ENCODE measurements at regions not wholly inside any gene's neighbourhood (a gene's known extent, or its start where the extent isn't known, plus 50 kb on each side); places are given as distances from the start of the nearest gene placed in this dataset.

DNA sequence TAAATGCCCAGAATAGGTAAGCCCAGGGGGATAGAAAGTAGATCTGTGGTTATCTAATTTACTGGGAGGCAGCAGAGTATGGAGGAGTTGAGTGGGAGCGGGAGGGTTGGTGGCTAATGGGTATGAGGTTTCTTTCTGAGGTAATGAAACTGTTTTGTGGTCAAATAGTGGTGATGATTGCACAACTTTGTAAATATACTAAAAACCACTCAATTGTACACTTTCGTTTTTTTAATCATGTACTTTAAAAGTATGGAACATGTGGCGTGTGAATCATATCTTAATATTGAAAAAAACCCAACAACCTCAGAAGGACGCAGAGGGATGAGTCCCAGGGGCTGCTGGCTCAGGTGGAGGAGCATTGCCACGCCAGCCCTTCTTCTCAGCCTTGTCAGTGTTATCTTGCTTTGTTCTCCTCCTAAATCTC is 118.1 kb downstream of the WDR11 start:
- no peak overlapping the region for H3K27ac Mint-ChIP-seq (ENCODE audit: unreplicated experiment)

DNA sequence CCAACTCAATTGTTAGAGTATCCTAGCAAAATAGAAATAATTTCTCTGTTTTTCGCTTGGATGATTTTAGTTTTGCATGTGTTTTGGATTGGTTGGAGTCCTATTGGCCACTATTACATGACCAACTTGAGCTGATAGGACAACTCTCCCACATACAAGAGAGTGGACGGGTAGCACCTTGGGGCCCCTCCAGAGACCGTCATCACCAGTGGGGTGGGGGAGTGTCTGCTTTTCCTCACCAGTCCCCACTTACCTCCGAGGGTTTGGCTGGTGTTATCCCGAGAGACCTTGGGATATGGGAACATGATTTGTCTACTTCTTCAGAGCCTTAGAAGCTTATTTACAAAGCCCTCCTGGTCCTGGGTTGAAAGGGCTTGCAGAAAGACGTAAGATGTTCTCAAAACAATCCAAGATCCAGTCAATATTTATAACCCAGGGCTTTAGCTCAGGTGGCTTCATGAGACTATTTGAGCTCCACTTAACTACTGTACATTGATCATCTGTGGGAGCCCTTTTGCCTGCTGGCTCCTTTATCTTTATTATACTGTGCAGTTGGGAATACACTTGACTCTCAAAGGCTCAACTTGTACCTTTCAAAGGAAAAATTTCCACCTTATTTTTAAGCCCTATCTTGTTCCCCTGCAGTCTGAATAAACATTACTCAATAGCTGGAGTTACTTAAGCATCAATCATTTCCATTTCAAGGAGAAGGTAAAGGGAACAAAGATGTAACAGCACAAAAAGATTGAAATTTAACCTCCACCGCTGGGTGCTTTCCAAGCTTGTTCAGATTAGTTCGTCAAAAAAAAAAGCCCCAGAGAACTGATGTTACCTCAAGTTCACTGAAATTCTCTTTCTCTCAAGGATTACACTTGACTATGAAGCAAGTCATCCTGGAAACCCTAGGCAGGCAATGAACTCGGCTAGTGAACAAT is 119.7 kb downstream of the WDR11 start:
- Mint-ChIP-seq H3K4me3 (no peak overlapping the region), H3K36me3 (ENCODE audit: low read depth) (peaks cover 8% of the 10 kb centered on the region), H3K4me1 (no peaks in the 10 kb centered on the region), H3K27me3 (ENCODE audit: low read depth) (peaks cover 15% of the 10 kb centered on the region), H3K9me3 (peaks cover 11% of the 10 kb centered on the region), H3K27ac (ENCODE audit: unreplicated experiment) (no peak overlapping the region)
- no peak for DNase-seq (ENCODE audit: low read depth, low spot score)
- TF ChIP-seq, protein P1, sequence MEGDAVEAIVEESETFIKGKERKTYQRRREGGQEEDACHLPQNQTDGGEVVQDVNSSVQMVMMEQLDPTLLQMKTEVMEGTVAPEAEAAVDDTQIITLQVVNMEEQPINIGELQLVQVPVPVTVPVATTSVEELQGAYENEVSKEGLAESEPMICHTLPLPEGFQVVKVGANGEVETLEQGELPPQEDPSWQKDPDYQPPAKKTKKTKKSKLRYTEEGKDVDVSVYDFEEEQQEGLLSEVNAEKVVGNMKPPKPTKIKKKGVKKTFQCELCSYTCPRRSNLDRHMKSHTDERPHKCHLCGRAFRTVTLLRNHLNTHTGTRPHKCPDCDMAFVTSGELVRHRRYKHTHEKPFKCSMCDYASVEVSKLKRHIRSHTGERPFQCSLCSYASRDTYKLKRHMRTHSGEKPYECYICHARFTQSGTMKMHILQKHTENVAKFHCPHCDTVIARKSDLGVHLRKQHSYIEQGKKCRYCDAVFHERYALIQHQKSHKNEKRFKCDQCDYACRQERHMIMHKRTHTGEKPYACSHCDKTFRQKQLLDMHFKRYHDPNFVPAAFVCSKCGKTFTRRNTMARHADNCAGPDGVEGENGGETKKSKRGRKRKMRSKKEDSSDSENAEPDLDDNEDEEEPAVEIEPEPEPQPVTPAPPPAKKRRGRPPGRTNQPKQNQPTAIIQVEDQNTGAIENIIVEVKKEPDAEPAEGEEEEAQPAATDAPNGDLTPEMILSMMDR (conservative IDR thresholded peaks at IDR 0.05), result no peak

More for the DNA sequence above, 118.1 kb downstream of the WDR11 start:
- DNase-seq (ENCODE audit: low read depth, low spot score), result no peak
- peaks cover 13% of the 10 kb centered on the region for H3K27me3 Mint-ChIP-seq (ENCODE audit: low read depth)
- peaks cover 4% of the 10 kb centered on the region for H3K9me3 Mint-ChIP-seq
- H3K4me3 Mint-ChIP-seq, result no peak overlapping the region
- peaks cover 2% of the 10 kb centered on the region for H3K36me3 Mint-ChIP-seq (ENCODE audit: low read depth)
- H3K4me1 Mint-ChIP-seq, result no peaks in the 10 kb centered on the region
- TF ChIP-seq, protein P1 (conservative IDR thresholded peaks at IDR 0.05), result no peak

DNA sequence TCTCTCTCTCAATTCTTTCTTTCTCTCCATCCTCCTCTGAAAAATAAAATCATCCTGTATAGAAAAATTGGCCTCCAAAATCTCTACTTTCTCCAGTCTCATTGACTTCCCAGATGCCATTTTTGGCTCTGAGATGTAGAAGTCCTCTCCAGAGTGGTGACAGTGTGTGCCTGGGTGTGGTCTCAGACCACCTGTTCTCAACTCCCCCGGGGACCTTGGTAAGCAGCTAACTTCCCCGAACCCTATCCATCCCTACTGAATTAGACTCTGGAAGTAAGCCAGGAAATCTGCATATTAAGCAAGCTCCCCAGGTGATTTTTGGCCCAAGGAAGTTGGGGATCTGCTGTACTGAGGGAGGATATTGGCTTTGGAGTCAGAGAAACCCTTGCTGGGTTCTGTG is 120.5 kb downstream of the WDR11 start:
- peaks cover 13% of the 10 kb centered on the region for H3K9me3 Mint-ChIP-seq
- no peak for DNase-seq (ENCODE audit: low read depth, low spot score)
- peaks cover 18% of the 10 kb centered on the region for H3K27me3 Mint-ChIP-seq (ENCODE audit: low read depth)
- H3K4me1 Mint-ChIP-seq, result no peaks in the 10 kb centered on the region
- H3K4me3 Mint-ChIP-seq, result no peak overlapping the region
- peaks cover 8% of the 10 kb centered on the region for H3K36me3 Mint-ChIP-seq (ENCODE audit: low read depth)
- TF ChIP-seq, protein P1 (conservative IDR thresholded peaks at IDR 0.05), result no peak
- H3K27ac Mint-ChIP-seq (ENCODE audit: unreplicated experiment), result no peak overlapping the region

DNA sequence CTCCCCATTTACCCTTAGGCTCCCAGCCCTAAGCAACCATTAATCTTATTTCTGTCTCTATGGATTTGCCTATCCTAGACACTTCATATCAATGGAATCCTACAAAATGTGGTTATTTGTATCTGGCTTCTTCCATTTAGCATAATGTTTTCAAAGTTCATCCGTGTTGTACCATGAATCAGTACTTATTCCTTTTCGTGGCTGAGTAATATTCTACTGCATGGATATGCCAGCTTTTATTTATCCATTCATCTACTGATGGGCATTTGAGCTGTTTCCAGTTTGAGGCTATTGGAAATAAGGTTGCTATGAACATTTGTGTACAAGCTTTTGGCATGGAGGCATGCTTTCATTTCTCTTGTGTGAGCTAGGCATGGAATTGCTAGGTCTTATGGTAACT is 121.1 kb downstream of the WDR11 start:
- DNase-seq (ENCODE audit: low read depth, low spot score), result no peak
- no peaks in the 10 kb centered on the region for H3K4me1 Mint-ChIP-seq
- H3K36me3 Mint-ChIP-seq (ENCODE audit: low read depth), result peaks cover 8% of the 10 kb centered on the region
- TF ChIP-seq, protein P1 (conservative IDR thresholded peaks at IDR 0.05), result no peak
- H3K27me3 Mint-ChIP-seq (ENCODE audit: low read depth), result peaks cover 18% of the 10 kb centered on the region
- H3K4me3 Mint-ChIP-seq, result no peak overlapping the region
- H3K27ac Mint-ChIP-seq (ENCODE audit: unreplicated experiment), result no peak overlapping the region
- H3K9me3 Mint-ChIP-seq, result peaks cover 13% of the 10 kb centered on the region

DNA sequence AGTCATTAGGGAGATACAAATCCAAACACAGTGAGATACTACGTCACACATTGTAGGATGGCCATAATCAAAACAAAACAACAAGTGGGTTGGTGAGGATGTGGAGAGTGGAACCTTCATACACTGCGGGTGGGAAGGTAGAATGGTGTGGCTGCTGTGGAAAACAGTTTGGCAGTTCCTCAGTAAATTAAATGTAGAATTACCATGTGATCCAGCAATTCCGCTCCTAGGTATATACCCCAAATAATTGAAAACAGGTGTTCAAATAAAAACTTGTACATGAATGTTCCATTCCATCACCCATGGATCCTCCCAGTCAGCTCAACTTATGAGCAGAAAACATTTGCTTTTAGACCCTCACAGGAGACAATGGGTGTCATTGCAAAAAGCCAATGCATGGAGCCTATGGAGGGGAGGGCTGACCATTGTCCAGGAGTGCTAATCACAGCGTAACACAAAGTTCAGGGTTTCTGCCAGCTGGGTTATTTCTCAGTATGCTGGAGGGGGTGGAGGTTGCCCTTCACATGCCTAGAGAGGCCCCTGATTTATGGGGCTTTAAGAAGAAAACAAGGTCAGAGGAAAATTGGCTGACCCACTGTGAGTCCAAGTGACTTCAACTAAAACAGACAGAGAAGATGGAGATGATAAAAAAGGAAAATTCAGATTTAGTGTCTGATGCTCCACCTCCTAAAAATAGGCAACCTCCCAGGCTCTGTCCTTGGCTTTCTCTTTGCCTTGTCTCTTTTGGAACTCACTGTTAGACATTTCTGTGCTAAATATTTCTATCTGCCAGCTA is 124.1 kb downstream of the WDR11 start:
- Mint-ChIP-seq H3K9me3 (peaks cover 13% of the 10 kb centered on the region), H3K36me3 (ENCODE audit: low read depth) (peaks cover 11% of the 10 kb centered on the region), H3K4me1 (peaks cover 16% of the 10 kb centered on the region), H3K27me3 (ENCODE audit: low read depth) (peaks cover 44% of the 10 kb centered on the region), H3K4me3 (no peak overlapping the region), H3K27ac (ENCODE audit: unreplicated experiment) (no peak overlapping the region)
- TF ChIP-seq, protein P1 (conservative IDR thresholded peaks at IDR 0.05), result no peak
- DNase-seq (ENCODE audit: low read depth, low spot score), result no peak
